HG02588 (cell line): ENCODE measurements at regions not wholly inside any gene's neighbourhood (a gene's known extent, or its start where the extent isn't known, plus 50 kb on each side); places are given as distances from the start of the nearest gene placed in this dataset.
A peak's percentile ranks its signal among the peaks of the same experiment; 100 is the strongest.

Experiments
- ATAC-seq: cut with Tn5 transposase; IDR thresholded peaks from one replicate; pipeline ENCODE4 v1.9.1; 2021; ENCODE audit warnings: mild to moderate bottlenecking, moderate library complexity; ENCODE audit not compliant: unreplicated experiment

DNA sequence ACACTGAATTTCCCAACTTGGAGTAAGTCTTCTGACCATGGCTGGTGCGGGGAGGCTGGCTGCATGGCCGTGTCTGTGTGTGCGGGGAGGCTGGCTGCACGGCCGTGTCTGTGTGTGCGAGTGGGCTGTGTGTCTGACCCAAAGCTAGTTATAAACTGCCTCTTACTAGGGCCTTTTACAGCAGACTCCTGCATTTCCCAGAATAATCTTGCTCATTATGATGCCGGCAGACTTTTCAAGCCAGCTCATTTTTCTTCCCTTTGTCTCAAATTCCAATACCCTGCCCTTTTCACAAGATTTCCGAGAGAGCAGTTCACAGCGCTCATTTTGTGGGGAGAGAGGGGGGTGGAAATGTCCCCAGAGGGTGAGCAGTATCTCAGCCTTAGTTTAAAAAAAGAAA is 470.7 kb upstream of the BRINP1 start:
- ATAC-seq = no peak

DNA sequence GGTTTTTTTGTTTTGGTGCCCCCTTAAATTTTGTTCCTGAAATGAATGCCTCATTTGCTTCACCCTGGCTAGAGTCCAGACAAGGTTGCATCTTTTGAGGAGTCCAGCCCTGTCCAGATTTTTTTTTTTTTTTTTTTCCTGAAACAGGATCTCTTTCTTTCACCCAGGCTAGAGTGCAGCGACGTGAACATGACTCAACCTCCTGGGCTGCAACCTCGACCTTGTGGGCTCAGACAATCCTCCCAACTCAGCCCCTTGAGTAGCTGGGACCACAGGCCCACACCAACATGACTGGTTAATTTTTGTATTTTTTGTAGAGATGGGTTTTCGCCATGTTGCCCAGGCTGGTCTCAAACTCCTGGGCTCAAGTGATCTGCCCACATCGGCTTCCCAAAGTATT is 469.0 kb upstream of the BRINP1 start:
- no peak for ATAC-seq

DNA sequence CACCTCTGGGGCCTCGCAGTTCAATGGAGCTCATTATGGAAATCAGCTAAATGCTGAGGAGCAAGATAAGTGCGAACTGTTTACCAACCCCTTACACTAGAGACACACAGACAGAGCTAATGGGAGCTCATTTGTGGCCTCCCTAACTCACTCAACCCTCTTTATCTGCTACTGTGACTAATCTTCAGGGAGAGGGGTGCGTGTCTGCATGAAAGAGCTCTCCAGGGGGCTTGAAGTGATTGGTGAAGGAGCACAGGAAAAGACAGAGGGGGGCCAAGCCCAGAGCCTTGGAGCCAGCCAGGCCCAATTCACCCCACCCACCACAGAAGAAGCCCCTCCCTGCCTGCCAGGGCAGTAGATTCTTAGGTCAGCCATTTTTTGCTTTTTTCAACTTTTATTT is 466.8 kb upstream of the BRINP1 start:
- no peak for ATAC-seq

DNA sequence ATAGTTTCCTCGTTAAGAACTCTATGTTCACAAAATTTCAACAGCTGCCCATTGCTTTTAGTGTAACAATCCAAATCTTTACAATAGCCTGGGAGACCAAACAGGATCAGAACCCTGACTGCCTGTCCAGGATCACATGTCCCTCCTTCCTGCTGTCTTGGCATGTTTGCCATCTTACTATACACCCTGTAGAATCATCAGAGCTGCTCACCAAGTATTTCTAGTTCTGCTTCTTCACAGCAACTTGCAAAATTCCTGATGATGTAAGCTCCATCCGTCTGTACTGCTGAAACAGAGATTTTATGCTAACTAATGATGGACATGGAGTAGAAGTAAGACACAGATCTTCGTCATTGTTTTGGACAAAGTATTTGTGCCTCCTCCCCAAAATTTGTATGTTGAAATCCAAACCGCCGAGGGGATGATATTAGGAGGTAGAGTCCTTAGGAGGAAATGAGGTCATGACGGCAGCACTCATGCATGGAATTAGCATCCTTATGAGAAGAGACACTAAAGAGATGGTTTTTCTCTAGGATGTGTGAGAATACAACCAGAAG is 464.9 kb upstream of the BRINP1 start:
- ATAC-seq = no peak

DNA sequence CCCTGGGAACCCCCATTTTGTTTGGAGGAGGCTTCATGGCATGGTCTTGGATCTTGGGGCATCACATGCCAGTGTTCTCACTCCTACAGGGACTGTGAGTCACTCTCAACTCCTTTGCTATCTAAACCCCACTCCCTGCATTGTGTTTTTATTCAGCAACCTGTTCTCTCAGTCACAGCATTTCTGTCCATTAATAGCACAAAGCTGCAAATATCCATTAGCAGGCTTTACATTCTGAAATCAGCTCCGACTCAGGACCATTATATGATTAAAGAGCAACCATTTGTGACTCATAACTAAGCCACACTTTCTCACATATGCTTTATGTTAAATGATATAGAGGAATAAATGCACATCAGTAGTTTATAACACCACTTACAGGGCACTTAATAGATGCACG is 462.1 kb upstream of the BRINP1 start:
- no peak for ATAC-seq

DNA sequence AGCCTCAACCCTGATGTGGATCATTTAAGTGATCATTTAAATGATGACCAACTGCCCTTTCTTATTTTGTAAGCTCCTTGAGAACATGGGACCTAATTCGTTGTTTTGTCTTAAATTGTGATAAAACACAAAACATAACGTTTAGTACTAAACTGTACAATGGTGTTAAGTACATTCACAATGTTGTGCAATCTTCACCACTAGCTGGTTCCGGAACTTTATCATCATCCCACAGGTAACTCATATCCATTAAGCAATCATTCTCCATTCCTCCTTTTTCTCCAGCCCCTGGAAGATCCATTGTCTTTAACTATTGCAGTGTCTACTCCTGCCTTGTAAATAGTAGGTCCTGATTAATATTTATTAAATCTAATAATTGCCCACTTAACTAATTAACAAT is 460.5 kb upstream of the BRINP1 start:
- ATAC-seq = no peak

DNA sequence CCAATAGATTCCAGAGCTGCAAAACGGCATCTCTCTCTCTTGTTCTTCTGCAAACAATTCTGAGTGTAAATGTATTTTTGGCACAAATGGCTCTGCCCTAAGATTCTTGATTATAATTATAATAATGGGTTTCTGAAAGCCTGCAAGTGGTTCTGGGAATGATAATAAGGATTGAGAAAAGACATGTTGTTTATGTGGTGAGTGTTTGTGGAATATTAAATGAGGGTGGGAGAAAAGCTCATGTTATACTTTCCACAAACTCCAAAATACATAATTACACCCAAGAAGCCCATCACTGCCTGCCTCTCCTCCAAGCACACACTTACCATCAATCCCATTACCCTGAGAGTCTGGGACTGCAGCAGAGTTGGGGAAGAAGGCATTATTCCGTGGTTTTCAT is 460.0 kb upstream of the BRINP1 start:
- no peak for ATAC-seq

DNA sequence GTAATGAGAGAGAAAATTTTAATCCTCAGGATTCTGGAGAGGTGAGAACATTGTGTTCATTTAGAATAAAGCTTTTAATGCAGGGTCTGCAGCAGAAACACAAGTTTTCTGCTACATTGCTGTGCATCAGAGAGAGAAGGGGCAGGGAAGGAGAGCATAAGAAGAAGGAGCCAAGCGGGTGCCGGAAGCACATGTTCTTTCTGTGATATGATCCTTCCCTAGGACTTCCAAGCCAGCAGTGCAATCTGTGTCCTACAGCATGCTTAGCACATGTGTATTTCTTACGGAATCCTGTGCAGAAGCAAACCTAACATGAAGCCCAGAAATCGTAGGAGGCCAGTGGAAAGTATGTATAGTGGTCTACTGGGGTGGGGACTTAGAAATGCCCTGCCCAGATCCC is 458.3 kb upstream of the BRINP1 start:
- no peak for ATAC-seq

DNA sequence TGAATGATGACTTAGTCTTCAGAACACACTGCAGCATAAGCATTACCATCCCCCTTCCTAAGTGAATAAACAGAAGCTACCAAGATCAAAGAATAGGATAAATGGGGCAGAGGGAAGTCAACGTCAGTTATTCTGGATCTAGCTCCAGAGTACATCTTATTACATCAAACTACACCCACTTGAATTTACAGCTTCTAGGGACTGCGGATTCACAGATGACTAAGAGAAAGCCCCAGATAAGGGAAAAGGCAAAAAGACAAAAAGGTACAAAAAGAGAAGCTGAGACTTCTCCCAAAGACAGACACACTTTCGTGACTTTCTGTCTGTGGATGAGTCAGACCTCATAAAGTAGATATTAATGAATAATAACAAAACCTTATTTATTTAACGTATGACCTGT is 457.9 kb upstream of the BRINP1 start:
- no peak for ATAC-seq

DNA sequence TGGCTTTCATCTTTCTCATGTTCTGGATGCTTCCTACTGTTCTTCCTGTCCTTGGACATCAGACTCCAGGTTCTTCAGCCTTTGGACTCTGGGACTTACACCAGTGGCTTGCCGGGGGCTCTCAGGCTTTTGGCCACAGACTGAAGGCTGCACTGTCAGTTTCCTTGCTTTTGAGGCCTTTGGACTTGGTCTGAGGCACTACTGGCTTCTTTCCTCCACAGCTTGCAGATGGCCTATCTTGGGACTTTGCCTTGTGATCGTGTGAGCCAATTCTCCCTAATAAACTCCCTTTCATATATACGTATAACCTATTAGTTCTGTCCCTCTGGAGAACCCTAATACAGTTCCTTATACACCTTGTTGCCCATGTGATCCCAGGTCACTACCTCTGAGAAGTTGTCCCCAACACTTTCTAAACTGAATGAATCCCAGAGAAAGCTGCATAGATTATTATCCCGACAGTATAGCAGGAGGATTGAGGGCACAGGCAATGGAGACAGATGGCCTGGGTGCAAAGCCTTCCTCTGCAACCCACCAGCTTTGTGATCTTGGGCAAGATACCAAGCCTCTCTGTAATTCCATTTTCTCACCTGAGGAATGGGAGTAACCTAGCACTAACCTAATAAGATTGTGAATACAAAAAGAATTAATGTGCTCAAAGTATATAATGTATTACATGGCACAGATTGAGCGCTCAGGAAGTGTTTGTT is 449.6 kb upstream of the BRINP1 start:
- no peak for ATAC-seq

DNA sequence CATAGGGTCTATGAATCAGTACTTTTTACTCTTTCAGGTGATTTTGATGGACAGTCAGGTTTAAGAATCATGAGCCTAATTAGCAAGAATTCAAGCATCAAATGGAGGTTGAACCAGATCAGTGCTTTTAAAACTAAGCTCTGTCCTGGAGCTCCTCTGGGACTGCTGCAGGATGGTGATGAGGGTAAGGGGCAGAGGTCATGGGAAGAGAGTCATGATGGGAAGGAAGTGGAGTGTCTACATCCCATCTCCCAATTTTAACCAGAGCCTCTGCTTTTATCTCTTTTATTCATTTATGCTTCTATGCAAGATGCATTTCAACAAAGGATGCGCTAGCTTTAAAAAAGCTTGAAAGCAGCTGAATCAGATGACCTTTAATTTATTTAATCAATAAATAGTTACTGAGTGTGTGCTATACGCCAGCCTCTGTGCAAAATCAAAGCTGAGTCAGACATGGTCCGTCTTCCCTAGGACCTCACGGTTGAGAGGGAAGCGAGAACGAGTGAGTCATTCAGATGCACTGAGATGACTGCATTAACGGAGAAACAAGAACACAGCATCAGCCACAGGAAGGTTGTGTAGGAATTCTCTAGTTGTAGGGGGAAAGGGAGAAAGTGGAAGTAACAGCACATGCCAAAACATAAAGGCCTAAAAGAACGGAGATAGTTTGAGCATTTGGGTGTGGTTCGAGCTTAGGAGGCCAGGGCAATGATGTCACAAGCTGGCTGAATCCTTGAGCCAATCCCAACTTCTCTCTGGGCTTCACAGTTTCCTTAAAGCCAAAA is 441.6 kb upstream of the BRINP1 start:
- no peak for ATAC-seq

DNA sequence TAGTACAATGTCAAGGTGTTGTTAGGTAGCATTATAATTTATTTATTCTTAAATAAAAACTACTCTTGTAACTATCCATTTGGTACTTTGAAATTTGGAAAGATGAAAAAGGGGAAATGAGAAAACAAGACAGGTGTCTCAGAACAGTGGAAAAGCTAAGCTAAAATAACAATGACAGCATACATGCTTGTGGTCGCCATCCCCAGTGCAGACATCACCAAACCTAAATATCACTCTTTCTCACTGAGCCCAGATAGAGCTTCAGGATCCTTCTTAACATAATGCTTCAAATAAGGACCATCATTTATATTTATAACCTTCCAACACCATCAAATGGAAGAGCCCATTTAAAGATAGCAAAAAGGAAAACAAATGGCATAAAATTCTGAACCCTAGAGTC is 434.4 kb upstream of the BRINP1 start:
- no peak for ATAC-seq

DNA sequence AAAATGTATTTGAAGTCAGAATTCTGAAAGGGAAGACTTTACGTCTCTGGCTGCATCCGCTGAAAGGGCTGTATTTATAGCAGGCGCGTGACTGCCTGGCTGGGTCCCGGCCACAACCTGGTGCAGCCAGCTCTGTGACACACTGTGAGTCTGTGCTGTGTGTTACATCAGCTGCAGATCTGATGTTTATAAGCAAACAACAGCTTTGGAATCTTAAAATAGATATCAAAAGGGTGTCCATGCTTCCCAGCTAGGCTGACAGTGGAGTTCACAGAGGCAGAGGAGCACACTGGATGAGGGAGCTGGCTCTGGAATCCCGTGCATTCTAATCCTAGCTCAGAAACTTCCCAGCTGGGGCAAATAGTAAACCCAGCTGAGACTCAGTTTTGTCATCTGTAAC is 433.4 kb upstream of the BRINP1 start:
- ATAC-seq = no peak

DNA sequence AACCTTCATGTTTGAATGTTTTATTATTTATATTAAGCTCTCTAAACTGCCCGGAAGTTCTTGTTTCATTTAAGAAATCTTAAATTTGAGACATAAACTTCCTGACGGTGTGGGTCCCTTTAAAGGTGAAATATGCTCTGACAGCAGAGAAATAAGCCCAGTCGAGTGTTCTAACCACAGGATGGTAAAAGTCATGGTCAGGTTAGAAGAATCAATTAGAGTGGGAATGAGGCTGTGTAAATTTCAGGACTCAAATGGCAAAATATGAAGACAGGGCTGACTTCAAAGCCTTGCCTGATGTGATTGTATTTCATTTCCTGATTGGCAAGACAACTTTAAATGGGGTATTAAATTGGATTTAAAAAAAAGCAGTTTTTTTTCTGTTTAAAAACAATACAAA is 432.9 kb upstream of the BRINP1 start:
- ATAC-seq = no peak

DNA sequence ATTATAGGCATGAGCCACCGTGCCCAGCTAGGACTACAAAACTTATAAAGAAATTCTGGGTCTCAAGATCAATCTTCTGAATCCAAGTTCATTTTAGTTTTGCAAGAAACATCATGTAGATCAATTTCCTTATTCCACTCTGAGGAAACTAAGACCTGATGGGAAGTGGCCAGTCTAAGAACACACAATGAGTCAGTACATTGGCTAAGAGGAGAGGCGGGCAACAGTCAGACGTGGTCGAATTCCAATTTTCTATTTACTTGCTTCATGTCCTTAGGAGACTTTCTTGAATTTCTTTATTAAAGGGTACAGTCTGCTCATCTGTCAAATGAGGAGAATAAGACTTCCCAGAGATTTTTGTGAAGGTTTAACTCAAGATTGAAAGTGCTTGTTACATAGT is 432.1 kb upstream of the BRINP1 start:
- no peak for ATAC-seq

DNA sequence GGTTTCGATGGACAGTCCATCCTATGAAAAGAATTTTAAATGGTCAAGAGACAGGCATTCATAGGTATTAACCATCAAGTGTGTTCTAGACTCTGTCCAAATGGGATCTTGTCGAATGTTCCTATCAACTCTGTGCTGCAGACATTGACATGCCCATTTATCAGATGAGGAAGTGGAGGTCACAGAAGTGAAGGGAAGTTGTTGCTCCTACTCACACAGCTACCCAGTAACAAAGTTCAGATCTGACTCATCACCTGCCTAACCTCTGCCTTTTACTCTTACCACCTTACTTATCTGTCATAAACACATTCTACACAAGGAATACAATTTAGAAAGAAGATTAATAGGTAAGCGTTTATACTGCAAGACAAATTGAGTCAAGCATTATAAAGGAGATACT is 426.2 kb upstream of the BRINP1 start:
- no peak for ATAC-seq

DNA sequence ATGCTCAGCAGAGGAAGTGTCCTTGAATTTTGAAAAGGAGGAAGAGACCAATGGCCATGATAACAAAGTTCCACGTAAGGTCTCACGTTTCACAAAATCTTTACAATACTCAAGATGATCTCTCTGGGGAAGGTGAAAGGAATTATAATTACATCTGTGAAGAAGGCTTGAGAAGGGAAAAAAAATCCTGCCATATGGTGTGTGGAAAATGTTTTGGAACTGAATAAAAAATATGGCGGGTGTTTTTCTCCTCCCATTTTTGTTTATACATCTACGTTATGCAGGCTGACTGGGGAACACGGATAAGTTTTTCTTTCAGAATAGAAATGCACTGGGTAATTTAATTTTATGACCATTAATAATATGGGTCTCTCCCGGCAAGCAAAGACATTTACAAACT is 425.6 kb upstream of the BRINP1 start:
- no peak for ATAC-seq

DNA sequence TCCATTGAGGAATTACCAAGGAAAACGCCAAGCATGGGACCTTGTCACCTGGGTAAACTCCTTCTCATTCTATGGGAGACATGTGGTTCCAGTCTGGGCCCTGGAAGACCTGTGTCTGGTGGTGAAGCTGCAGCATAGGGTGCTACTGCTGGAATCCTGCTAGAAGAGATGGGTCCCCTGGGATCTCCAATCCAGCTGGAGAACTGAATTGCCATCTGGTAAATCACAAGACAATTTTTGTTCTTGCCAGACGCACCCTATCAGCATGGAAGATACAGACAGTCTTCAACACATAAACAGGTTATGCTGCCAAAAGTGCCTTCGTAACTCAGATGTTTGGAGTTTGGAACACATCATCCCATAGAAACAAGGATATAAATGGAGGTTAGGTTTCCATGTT is 424.0 kb upstream of the BRINP1 start:
- no peak for ATAC-seq

DNA sequence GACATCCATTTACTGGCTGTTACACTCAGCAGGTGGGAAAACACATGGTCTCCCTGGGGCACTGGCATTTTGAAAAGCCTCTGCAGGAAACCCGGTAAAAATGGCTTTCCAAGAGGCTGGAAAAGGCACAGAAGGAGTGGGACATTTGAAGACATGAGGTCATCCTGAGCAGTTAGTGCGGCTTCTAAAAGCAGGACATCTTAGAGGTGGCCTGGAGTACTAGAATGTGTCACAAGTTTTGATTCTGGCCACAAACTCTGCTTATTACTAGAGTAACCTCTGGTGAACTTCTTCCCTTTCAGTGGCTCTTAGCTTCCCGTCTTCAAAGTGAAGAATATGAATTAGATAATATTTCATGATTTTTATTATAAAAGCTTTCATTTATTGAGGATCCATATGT is 423.0 kb upstream of the BRINP1 start:
- peak; percentile 95 for ATAC-seq

DNA sequence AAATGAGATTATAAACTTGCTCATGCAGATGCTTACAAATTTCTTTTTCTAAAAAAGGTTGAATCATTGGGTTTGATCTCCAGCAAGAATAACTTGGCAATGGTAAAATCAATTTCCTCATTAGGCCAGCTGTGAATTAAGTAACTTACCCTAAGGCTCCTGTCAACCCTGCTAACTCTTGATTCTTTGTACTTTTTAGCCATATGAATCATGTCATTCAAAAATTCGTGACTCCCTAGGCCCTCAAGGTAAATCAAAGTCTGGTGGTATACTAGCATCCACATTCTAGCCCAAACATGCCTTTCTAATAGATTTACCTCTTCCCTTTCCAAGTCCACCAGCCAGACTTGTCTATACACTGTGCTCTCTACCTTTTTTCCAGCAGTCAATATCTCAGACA is 420.8 kb upstream of the BRINP1 start:
- no peak for ATAC-seq

DNA sequence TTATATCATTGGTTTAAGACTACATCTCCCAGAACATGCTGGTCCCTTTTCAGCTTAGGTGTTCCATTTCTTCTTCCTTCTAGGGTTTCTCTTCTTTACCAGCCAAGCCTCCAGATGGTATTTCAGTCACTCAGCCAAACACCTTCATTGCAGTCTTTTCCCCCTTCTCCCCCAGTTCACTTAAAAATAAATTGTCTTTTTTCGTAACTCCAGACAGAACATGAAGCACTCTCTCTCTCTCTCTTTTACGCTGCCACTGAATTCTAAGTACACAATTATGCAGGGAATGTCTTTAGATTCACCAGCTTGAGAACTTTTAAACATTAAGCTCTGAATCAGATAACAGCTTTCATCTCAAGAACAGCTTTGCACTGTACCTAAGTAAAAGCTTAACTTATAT is 419.7 kb upstream of the BRINP1 start:
- ATAC-seq = no peak

DNA sequence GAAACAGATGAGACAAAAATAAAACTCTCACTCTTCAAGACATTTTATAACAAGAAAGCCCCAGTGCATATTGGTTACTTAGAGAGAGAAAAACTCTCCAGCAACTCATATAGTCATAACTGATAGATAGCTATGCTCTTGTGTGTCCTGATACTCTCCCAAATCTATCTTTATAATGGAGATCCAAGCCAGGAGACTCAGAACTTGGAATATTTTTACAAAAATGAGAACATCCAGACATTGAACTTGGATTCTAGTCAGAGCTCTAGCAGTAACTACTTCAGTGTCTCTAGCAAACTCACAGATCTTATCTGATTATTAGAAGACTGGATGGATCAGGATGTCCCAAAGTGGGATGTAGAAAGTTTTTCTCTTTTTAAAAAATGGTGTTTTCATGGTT is 412.7 kb upstream of the BRINP1 start:
- ATAC-seq = no peak
